HEK293 (cell line): ENCODE measurements at regions not wholly inside any gene's neighbourhood (a gene's known extent, or its start where the extent isn't known, plus 50 kb on each side); places are given as distances from the start of the nearest gene placed in this dataset.

Experiments used
- GLI4 ChIP-seq: fragments of 450-650 bp; formaldehyde crosslinking; IDR thresholded peaks from 2 replicates; pipeline ENCODE4 v1.5.1; 2016; ENCODE audit warnings: missing biosample characterization, missing genetic modification characterization
- SALL2 ChIP-seq: fragments of 450-650 bp; formaldehyde crosslinking; IDR thresholded peaks from 2 replicates; pipeline ENCODE4 v1.5.0; 2017; ENCODE audit warnings: missing biosample characterization, mild to moderate bottlenecking, missing genetic modification characterization, borderline replicate concordance
- ZBTB44 ChIP-seq: fragments of 450-650 bp; IDR thresholded peaks from 2 replicates; pipeline ENCODE4 v1.5.1; 2018; ENCODE audit warnings: missing biosample characterization, mild to moderate bottlenecking, missing genetic modification characterization
- ZNF202 ChIP-seq: fragments of 450-650 bp; formaldehyde crosslinking; IDR thresholded peaks from 2 replicates; pipeline ENCODE4 v1.5.1; 2016; ENCODE audit warnings: missing biosample characterization, missing genetic modification characterization, borderline replicate concordance
- ZNF211 ChIP-seq: fragments of 450-650 bp; formaldehyde crosslinking; IDR thresholded peaks from 2 replicates; pipeline ENCODE4 v1.5.1; 2016; ENCODE audit warnings: low read depth, missing biosample characterization, missing genetic modification characterization
- ZNF292 ChIP-seq: fragments of 450-650 bp; formaldehyde crosslinking; IDR thresholded peaks from 2 replicates; pipeline ENCODE4 v1.5.1; 2016; ENCODE audit warnings: low read depth, missing biosample characterization, missing genetic modification characterization, borderline replicate concordance
- ZNF302 ChIP-seq: fragments of 450-650 bp; formaldehyde crosslinking; IDR thresholded peaks from 2 replicates; pipeline ENCODE4 v1.5.1; 2016; ENCODE audit warnings: missing biosample characterization, missing genetic modification characterization, low read depth
- ZNF561 ChIP-seq: fragments of 450-650 bp; IDR thresholded peaks from 2 replicates; pipeline ENCODE4 v1.5.1; 2018; ENCODE audit warnings: missing biosample characterization, missing genetic modification characterization, borderline replicate concordance
- ZNF629 ChIP-seq: fragments of 450-650 bp; formaldehyde crosslinking; IDR thresholded peaks from 2 replicates; pipeline ENCODE4 v1.5.1; 2017; ENCODE audit warnings: missing biosample characterization, missing genetic modification characterization
- ZNF768 ChIP-seq: fragments of 450-650 bp; formaldehyde crosslinking; IDR thresholded peaks from 2 replicates; pipeline ENCODE4 v1.5.1; 2018; ENCODE audit warnings: missing biosample characterization, mild to moderate bottlenecking, missing genetic modification characterization
- ZNF837 ChIP-seq: fragments of 450-650 bp; formaldehyde crosslinking; IDR thresholded peaks from 2 replicates; pipeline ENCODE4 v1.5.1; 2016; ENCODE audit warnings: missing biosample characterization, missing genetic modification characterization
- ZSCAN30 ChIP-seq: fragments of 450-650 bp; IDR thresholded peaks from 2 replicates; pipeline ENCODE4 v1.5.1; 2018; ENCODE audit warnings: missing biosample characterization, mild to moderate bottlenecking, missing genetic modification characterization, moderate library complexity
- TF ChIP-seq, protein P1 (sequence below): fragments of 450-650 bp; formaldehyde crosslinking; IDR thresholded peaks from 2 replicates; pipeline ENCODE4 v1.5.1; 2016; ENCODE audit warnings: missing biosample characterization, missing genetic modification characterization

DNA sequence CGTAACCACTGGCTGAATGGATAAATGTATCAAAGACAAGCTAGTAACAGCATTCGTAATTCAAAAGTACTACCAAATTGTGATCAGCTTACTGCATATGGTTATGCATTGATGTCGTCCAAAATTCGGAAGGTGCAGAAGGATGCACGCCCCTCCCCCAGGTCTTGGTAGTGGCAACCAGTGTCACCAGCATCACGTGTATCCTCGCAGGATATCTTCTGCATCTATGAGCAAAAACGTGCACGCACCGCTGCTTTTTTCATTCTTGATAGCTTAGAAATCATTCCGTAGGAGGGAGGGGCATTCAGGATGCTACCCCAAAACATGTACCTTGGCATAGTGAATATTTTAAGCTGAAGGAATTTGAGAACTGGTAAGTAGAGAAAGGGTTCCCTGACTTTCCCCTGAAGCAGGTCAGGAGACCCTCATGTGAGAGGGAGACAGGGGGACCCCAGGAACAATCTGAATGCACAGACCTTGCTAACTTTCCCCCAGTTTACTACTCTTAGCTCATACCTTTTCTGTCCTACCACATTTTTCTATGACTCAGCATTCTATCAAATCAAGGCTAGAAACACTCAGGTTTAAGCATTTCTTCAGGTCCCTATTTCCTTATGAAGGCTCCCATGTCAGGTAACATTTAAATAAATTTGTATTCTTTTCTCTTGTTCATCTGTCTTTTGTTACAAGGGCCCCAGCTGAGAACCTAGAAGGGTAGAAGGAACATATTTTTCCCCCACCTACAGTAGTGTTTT, 61.2 kb upstream of the TM9SF2 start:
- TF ChIP-seq ZSCAN30 (tag by site-specific recombination) (no peak), ZNF292 (tag by site-specific recombination) (no peak), ZNF202 (tag by site-specific recombination) (no peak), ZNF837 (tag by site-specific recombination) (no peak), SALL2 (tag by site-specific recombination) (no peak), ZNF211 (tag by site-specific recombination) (no peak), ZNF768 (tag by site-specific recombination) (no peak), ZBTB44 (tag by site-specific recombination) (no peak), ZNF302 (tag by site-specific recombination) (no peak), ZNF629 (tag by site-specific recombination) (no peak), ZNF561 (tag by site-specific recombination) (no peak), GLI4 (tag by site-specific recombination) (no peak)
- TF ChIP-seq, protein P1, sequence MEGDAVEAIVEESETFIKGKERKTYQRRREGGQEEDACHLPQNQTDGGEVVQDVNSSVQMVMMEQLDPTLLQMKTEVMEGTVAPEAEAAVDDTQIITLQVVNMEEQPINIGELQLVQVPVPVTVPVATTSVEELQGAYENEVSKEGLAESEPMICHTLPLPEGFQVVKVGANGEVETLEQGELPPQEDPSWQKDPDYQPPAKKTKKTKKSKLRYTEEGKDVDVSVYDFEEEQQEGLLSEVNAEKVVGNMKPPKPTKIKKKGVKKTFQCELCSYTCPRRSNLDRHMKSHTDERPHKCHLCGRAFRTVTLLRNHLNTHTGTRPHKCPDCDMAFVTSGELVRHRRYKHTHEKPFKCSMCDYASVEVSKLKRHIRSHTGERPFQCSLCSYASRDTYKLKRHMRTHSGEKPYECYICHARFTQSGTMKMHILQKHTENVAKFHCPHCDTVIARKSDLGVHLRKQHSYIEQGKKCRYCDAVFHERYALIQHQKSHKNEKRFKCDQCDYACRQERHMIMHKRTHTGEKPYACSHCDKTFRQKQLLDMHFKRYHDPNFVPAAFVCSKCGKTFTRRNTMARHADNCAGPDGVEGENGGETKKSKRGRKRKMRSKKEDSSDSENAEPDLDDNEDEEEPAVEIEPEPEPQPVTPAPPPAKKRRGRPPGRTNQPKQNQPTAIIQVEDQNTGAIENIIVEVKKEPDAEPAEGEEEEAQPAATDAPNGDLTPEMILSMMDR (tag by site-specific recombination) = no peak
